ENCODE measurements at regions not wholly inside any gene's neighbourhood (a gene's known extent, or its start where the extent isn't known, plus 50 kb on each side); places are given as distances from the start of the nearest gene placed in this dataset.

GRCh38 chr3:34852844-34853439 lies 786.4 kb upstream of the ARPP21 start:
- TF ChIP-seq CTCF (IDR thresholded peaks at IDR 0.05) (no peak), EZH2 (IDR thresholded peaks at IDR 0.05; ENCODE audit: borderline replicate concordance, insufficient read depth, low read depth, low read length, poor library complexity, severe bottlenecking) (no peak)
